ENCODE measurements at regions not wholly inside any gene's neighbourhood (a gene's known extent, or its start where the extent isn't known, plus 50 kb on each side); places are given as distances from the start of the nearest gene placed in this dataset.

- TF ChIP-seq CTCF (IDR thresholded peaks at IDR 0.05; ENCODE audit: low read length) (no peak), EZH2 (IDR thresholded peaks at IDR 0.05; ENCODE audit: borderline replicate concordance, low read length) (no peak)
Observed at GRCh38 chr10:77689339-77689738, 51.7 kb upstream of the KCNMA1 start.

Measured in OCI-LY1 (cell line).